Neural progenitor cell (in vitro differentiated cells): ENCODE measurements at regions not wholly inside any gene's neighbourhood (a gene's known extent, or its start where the extent isn't known, plus 50 kb on each side); places are given as distances from the start of the nearest gene placed in this dataset.
"Not testable (repeated sequence)": the region's sequence is repeated elsewhere in the genome, so short reads cannot be mapped to it uniquely, and the experiment has no call there.

ENCODE experiments used
- EZH2 ChIP-seq: fragments of 200-600 bp; sonication (generic); IDR thresholded peaks from 2 replicates; pipeline ENCODE4 v1.6.1; 2017; ENCODE audit warnings: antibody characterized with exemption, mild to moderate bottlenecking, moderate library complexity
- EZH2phosphoT487 ChIP-seq: fragments of 200-600 bp; sonication (generic); IDR thresholded peaks from 2 replicates; pipeline ENCODE4 v1.6.1; 2017; ENCODE audit warnings: antibody characterized with exemption
- TF ChIP-seq, protein P1 (sequence below): fragments of 200-600 bp; sonication (generic); IDR thresholded peaks from 2 replicates; pipeline ENCODE4 v1.5.1; 2017; ENCODE audit warnings: antibody characterized with exemption, mild to moderate bottlenecking

DNA sequence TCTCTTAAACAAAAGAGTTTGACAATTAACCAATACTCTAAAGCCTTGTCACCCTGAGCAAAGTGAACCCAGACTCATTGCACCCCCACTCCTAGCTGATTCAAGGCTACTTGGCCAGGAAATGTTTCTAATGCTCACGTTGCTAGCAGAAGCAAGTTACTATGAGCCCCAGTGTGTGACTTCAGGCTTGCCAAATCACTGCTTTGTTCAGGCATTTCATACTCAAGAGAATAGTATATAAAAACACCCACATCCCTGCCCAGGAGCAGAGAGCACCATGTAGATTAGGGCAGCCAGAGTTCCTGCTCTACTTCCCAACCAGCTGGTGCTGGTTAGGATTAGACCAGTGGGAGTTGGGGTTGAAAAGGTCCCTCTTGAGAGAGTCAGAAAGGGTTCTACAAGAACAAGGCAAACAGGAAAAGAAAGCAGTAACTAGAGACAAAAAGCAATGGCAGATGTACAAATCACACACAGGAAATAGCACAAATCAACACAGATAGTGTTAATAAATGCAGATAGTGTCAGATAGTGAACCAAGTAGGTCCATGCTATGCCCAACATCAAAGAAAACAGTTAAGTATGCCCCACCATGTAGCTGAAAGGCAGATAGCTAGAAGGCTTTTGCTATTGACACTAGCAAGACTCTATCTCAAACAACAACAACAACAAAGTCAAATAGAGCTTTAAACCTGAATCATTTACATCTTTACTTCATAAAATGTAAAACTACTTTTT lies 314.3 kb downstream of the GOLGA6L6 start:
- TF ChIP-seq, protein P1, sequence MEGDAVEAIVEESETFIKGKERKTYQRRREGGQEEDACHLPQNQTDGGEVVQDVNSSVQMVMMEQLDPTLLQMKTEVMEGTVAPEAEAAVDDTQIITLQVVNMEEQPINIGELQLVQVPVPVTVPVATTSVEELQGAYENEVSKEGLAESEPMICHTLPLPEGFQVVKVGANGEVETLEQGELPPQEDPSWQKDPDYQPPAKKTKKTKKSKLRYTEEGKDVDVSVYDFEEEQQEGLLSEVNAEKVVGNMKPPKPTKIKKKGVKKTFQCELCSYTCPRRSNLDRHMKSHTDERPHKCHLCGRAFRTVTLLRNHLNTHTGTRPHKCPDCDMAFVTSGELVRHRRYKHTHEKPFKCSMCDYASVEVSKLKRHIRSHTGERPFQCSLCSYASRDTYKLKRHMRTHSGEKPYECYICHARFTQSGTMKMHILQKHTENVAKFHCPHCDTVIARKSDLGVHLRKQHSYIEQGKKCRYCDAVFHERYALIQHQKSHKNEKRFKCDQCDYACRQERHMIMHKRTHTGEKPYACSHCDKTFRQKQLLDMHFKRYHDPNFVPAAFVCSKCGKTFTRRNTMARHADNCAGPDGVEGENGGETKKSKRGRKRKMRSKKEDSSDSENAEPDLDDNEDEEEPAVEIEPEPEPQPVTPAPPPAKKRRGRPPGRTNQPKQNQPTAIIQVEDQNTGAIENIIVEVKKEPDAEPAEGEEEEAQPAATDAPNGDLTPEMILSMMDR, result not testable (repeated sequence)
- TF ChIP-seq EZH2phosphoT487, EZH2: not testable (repeated sequence)
